ENCODE measurements at regions not wholly inside any gene's neighbourhood (a gene's known extent, or its start where the extent isn't known, plus 50 kb on each side); places are given as distances from the start of the nearest gene placed in this dataset.

DNA sequence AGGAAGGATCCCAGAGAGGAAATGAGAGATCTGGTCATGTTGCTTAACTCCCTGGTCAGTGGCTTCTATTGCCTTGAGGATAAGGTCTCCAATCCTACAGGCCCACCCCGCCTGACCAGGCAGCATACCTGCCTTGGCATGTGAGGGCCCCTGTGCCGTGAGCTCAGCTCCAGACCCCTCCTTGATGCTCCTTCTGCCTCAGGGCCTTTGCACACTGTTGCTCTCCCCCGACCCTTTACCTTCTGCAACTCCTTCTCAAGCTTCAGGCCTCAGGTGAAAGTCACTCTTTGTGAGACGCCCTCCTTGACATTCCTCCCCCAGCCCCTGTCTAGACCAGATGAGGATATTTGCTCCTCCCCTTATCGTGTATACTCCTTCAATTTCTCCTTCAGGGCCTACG, 62.8 kb downstream of the FAM241B start:
- ATAC-seq = no peak
- no peaks in the 10 kb centered on the region for H3K27me3 ChIP-seq (ENCODE audit: control insufficient read depth, insufficient read depth, low read length)
- H3K4me1 ChIP-seq (ENCODE audit: control insufficient read depth, insufficient read depth, low read length) = no peaks in the 10 kb centered on the region
- intact Hi-C loops (cut with micrococcal nuclease) = no loop called here
- H3K36me3 Mint-ChIP-seq = no peaks in the 10 kb centered on the region
- H3K36me3 ChIP-seq (ENCODE audit: control insufficient read depth, insufficient read depth, low read length) = no peaks in the 10 kb centered on the region
- no peaks in the 10 kb centered on the region for H3K4me1 Mint-ChIP-seq
- no peaks in the 10 kb centered on the region for H3K27me3 Mint-ChIP-seq (ENCODE audit: low read depth in 2 of 2)
- no peaks in the 10 kb centered on the region for H3K9me3 Mint-ChIP-seq
- no peak for DNase-seq
- H3K4me3 Mint-ChIP-seq = no peak overlapping the region
- TF ChIP-seq, protein P1, sequence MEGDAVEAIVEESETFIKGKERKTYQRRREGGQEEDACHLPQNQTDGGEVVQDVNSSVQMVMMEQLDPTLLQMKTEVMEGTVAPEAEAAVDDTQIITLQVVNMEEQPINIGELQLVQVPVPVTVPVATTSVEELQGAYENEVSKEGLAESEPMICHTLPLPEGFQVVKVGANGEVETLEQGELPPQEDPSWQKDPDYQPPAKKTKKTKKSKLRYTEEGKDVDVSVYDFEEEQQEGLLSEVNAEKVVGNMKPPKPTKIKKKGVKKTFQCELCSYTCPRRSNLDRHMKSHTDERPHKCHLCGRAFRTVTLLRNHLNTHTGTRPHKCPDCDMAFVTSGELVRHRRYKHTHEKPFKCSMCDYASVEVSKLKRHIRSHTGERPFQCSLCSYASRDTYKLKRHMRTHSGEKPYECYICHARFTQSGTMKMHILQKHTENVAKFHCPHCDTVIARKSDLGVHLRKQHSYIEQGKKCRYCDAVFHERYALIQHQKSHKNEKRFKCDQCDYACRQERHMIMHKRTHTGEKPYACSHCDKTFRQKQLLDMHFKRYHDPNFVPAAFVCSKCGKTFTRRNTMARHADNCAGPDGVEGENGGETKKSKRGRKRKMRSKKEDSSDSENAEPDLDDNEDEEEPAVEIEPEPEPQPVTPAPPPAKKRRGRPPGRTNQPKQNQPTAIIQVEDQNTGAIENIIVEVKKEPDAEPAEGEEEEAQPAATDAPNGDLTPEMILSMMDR (IDR thresholded peaks at IDR 0.05) = no peak
- no peak overlapping the region for H3K27ac ChIP-seq (ENCODE audit: low read length)
- WGBS (ENCODE audit: insufficient coverage) = 82% methylated on average over 6 of the region's 6 CpGs
- H3K4me3 ChIP-seq (ENCODE audit: low read length) = no peak overlapping the region
- no peaks in the 10 kb centered on the region for H3K9me3 ChIP-seq (ENCODE audit: control insufficient read depth, insufficient read depth, low read length)
- no peak overlapping the region for H3K27ac Mint-ChIP-seq

DNA sequence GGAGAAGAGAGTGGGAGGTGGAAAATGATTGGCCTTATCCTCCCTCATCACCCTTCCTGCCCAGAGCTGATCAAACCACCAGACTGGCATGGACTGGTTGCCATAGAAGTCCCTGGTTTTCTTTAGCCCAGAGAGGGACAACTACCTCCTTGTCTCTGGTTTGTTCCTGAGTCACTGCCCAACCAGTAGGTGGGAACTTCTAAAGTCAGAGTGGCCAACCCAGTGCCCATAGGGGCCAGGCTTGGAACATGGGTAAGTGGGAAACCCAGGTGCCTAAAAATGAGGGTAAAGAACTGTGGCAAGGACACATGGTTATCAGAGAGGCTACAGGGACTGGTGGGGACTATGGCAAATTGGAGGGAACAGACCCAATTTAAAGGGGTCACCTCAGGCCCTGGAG, 63.8 kb downstream of the FAM241B start:
- Mint-ChIP-seq H3K27me3 (ENCODE audit: low read depth in 2 of 2) (no peaks in the 10 kb centered on the region), H3K4me1 (no peaks in the 10 kb centered on the region), H3K36me3 (no peaks in the 10 kb centered on the region), H3K27ac (no peak overlapping the region), H3K4me3 (no peak overlapping the region), H3K9me3 (no peaks in the 10 kb centered on the region)
- TF ChIP-seq, protein P1 (IDR thresholded peaks at IDR 0.05) = no peak
- no peak overlapping the region for H3K4me3 ChIP-seq (ENCODE audit: low read length)
- no peak for ATAC-seq
- no peaks in the 10 kb centered on the region for H3K9me3 ChIP-seq (ENCODE audit: control insufficient read depth, insufficient read depth, low read length)
- H3K27me3 ChIP-seq (ENCODE audit: control insufficient read depth, insufficient read depth, low read length) = no peaks in the 10 kb centered on the region
- no peaks in the 10 kb centered on the region for H3K4me1 ChIP-seq (ENCODE audit: control insufficient read depth, insufficient read depth, low read length)
- H3K27ac ChIP-seq (ENCODE audit: low read length) = no peak overlapping the region
- H3K36me3 ChIP-seq (ENCODE audit: control insufficient read depth, insufficient read depth, low read length) = no peaks in the 10 kb centered on the region
- intact Hi-C loops (cut with micrococcal nuclease) = no loop called here
- no peak for DNase-seq

DNA sequence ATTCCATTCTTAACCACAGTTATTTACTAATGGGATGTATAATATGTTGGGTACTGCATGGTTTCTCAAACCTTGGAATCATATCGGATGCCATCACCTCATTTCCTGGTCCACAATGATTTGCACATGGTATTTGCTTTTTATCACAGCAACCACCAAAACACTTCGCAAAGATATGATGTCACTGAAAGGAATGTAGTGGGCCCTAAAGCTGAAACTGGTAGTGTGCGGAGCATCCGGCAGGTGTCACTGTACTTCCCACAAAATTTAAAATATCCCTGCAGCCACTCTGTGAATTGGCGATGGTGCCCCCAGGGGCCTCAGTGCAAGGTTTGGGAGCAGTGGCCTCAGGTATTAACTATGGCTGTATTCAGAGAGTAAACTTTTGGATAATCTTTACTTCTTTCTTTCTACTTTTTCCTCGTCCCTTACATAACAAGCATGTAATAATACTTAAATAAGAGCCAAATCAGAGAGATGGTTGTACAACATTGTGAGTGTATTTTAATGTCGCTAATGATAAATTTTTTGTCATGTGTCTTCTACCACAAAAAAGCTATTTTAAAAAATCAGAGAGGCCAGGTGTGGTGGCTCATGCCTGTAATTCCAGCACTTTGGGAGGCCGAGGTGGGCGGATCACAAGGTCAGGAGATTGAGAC, 66.2 kb downstream of the FAM241B start:
- Histone ChIP-seq H3K9me3 (ENCODE audit: control insufficient read depth, insufficient read depth, low read length) (no peaks in the 10 kb centered on the region), H3K4me3 (ENCODE audit: low read length) (no peak overlapping the region), H3K27ac (ENCODE audit: low read length) (no peak overlapping the region), H3K4me1 (ENCODE audit: control insufficient read depth, insufficient read depth, low read length) (no peaks in the 10 kb centered on the region), H3K27me3 (ENCODE audit: control insufficient read depth, insufficient read depth, low read length) (peaks cover 4% of the 10 kb centered on the region), H3K36me3 (ENCODE audit: control insufficient read depth, insufficient read depth, low read length) (no peaks in the 10 kb centered on the region)
- Mint-ChIP-seq H3K9me3 (no peaks in the 10 kb centered on the region), H3K27ac (no peak overlapping the region), H3K4me1 (no peaks in the 10 kb centered on the region), H3K36me3 (no peaks in the 10 kb centered on the region), H3K27me3 (ENCODE audit: low read depth in 2 of 2) (peaks cover 5 to 7% of the 10 kb centered on the region in 2 donors), H3K4me3 (no peak overlapping the region)
- intact Hi-C loops (cut with micrococcal nuclease) = loop anchor here (1.0 kb wide), 1 partner anchor 218 kb away; no protein-coding TSS in a partner anchor
- 88% methylated on average over 6 of the region's 9 CpGs for WGBS (ENCODE audit: insufficient coverage)
- peak in 1 of 3 donors; percentile 26 for ATAC-seq
- TF ChIP-seq, protein P1 (IDR thresholded peaks at IDR 0.05) = peak; percentile 33
- peak in 1 of 2 donors; percentile 21 for DNase-seq

DNA sequence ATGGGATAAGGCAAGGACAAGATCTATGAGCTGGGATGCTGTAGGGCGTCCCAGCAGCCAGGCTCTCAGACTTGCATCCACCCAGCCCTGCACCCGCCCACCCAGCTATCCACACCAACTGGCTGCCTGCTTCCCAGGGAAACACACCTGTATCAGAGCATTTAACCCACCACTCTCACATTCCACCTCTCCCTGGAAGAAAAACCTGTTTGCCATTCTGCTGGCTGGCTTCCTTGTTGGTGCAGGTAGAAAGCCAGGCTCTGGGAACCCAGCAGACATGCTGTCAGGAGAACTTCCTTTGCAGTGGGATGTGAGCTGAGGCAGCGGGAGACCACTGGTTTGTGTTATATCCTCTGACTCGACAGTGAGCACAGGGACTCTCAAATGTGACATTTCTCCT, 67.0 kb downstream of the FAM241B start:
- Histone ChIP-seq H3K27me3 (ENCODE audit: control insufficient read depth, insufficient read depth, low read length) (peaks cover 4% of the 10 kb centered on the region), H3K27ac (ENCODE audit: low read length) (no peak overlapping the region), H3K36me3 (ENCODE audit: control insufficient read depth, insufficient read depth, low read length) (no peaks in the 10 kb centered on the region), H3K4me3 (ENCODE audit: low read length) (no peak overlapping the region), H3K4me1 (ENCODE audit: control insufficient read depth, insufficient read depth, low read length) (no peaks in the 10 kb centered on the region), H3K9me3 (ENCODE audit: control insufficient read depth, insufficient read depth, low read length) (no peaks in the 10 kb centered on the region)
- intact Hi-C loops (cut with micrococcal nuclease) = no loop called here
- H3K27me3 Mint-ChIP-seq (ENCODE audit: low read depth in 2 of 2) = peaks cover 6 to 9% of the 10 kb centered on the region in 2 donors
- H3K36me3 Mint-ChIP-seq = no peaks in the 10 kb centered on the region
- DNase-seq = no peak
- no peak overlapping the region for H3K4me3 Mint-ChIP-seq
- H3K9me3 Mint-ChIP-seq = no peaks in the 10 kb centered on the region
- TF ChIP-seq, protein P1 (IDR thresholded peaks at IDR 0.05) = no peak
- H3K4me1 Mint-ChIP-seq = no peaks in the 10 kb centered on the region
- WGBS (ENCODE audit: insufficient coverage) = 73% methylated on average over 4 of the region's 4 CpGs
- no peak overlapping the region for H3K27ac Mint-ChIP-seq
- ATAC-seq = no peak
